G401 (cell line): ENCODE measurements at regions not wholly inside any gene's neighbourhood (a gene's known extent, or its start where the extent isn't known, plus 50 kb on each side); places are given as distances from the start of the nearest gene placed in this dataset.
"Not testable (repeated sequence)": the region's sequence is repeated elsewhere in the genome, so short reads cannot be mapped to it uniquely, and the experiment has no call there.

ENCODE experiments used
- DNase-seq: peaks from one replicate; pipeline ENCODE4 v3.0.0-alpha.2; 2015; ENCODE audit warnings: low spot score
- in situ Hi-C: cut with HindIII; loops from 2 replicates; pipeline ENCODE4 v1.10.0; 2016; ENCODE audit warnings: low sequenced_read_pairs, mixed read lengths

- DNase-seq, result no peak
- in situ Hi-C loops, result no loop called here
Observed at GRCh38 chr16:17962726-17963125, 373.8 kb downstream of the NPIPA8 start.

DNA sequence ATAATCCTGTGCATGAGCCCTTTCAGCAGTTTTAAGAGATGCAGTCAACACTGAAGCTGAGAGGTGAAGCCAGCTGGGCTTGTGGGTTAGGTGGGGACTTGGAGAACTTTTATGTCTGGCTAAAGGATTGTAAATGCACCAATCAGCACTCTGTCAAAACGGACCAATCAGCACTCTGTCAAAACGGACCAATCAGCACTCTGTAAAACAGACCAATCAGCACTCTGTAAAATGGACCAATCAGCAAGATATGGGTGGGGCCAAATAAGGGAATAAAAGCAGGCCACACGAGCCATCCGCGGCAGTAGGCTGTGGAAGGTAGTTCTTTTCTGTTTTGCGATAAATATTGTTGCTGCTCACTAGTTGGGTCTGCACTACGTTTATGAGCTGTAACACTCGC lies 374.7 kb downstream of the NPIPA8 start:
- in situ Hi-C loops, DNase-seq: not testable (repeated sequence)

DNA sequence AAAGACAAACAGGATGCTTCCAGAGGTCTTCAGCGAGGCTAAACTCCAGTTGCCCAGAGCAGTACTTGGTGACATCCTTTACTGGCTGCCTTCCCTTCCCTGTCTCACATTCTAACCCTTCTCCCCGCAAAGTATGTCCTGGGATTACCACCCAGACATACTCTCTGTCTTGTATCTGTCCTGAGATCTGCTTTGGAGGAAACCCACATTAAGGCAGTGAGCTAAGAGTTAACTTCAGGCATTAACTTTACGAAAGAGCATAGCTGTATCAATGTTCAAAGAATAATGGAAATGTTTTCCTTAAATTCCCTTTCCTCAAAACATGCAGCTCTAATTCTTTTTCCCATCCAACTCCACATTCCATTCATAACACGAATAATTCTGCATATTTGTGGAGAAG lies 385.2 kb downstream of the NPIPA8 start:
- no peak for DNase-seq

DNA sequence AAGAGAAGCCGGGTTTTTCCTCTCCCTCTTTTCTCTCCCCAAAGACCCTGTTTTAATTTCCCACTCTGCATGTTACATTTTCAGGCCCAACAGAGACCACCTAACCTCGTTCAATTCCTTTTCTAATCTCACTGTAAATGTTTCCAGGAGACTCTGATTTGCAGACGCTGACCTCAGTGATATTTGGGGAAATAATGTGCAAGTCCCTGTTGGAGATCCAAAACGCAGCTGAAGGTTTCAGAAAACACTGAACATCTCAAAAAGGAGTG lies 386.6 kb downstream of the NPIPA8 start:
- DNase-seq, result no peak
- in situ Hi-C loops, result no loop called here

More for the DNA sequence above, 385.2 kb downstream of the NPIPA8 start:
- in situ Hi-C loops, result no loop called here

DNA sequence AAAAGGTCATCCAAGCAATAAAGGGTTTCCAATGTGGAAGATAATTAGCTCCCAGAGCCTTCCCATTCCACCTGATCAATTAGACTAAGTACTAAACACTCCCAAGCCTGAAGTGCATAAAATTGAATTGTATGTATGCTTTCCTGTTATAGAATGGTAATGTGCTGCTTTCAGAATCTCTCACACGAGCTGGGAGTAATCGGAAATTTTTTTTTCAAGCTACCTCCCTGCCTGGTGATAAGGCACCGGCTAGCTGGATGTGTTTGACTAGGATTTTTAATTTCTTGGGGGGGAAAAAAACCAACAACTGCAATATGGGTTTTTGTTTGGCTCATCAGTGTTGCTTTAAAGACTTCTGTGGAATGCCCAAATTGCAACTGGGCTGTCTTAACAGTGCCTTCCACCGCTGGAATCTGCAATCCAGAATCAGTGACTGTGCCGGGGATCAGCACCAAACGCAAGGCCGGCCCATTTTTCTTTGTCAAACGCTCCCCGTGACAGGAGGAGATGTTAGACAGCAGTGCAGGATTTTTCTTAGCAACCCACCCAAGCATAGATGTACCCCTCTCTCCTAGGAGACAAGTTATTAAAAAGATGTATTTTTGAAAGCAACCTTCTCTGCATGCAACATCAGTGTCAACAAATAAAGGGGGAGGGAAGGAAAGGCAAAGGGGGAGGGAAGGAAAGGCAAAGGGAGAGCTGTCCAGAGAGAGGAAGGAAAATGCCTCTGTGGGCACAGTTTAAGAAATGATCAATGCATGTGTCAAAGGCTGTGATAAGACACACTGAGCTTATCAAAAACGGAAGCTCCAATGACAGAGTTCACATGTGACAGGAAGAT lies 387.2 kb downstream of the NPIPA8 start:
- in situ Hi-C loops, result no loop called here

GRCh38 chr16:17947637-17948036 lies 388.9 kb downstream of the NPIPA8 start:
- in situ Hi-C loops, result no loop called here
- no peak for DNase-seq

More for the DNA sequence above, 387.2 kb downstream of the NPIPA8 start:
- DNase-seq, result no peak

GRCh38 chr16:17947165-17947564 lies 389.4 kb downstream of the NPIPA8 start:
- no peak for DNase-seq
- in situ Hi-C loops, result no loop called here

- DNase-seq, result no peak
- in situ Hi-C loops, result no loop called here
Observed at GRCh38 chr16:17945080-17945601, 391.4 kb downstream of the NPIPA8 start.

DNA sequence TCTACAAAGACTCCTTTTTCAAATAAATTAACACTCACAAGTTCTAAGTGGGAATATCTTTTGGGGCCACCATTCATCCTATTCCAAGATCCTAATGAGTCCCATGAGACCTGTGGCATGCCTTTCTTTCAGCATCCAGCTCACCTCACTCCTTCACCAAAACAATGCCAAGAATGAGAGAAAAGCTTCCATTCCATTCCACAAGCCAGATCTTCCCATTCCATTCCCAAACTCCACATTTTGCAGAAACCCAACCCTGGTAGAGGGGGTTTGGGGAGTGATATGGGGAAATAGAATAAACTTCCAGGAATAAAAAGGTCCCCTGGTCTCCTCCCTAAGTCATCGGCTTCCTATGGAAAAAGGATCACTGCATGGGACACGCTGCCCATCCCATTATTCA lies 392.2 kb downstream of the NPIPA8 start:
- no peak for DNase-seq
- in situ Hi-C loops, result no loop called here

- in situ Hi-C loops, result no loop called here
- DNase-seq, result no peak
Observed at GRCh38 chr16:17942067-17942466, 394.5 kb downstream of the NPIPA8 start.

- in situ Hi-C loops, result no loop called here
- no peak for DNase-seq
Observed at GRCh38 chr16:17940584-17941364, 395.8 kb downstream of the NPIPA8 start.

- in situ Hi-C loops, result no loop called here
- DNase-seq, result no peak
Observed at GRCh38 chr16:17939723-17940122, 396.8 kb downstream of the NPIPA8 start.

DNA sequence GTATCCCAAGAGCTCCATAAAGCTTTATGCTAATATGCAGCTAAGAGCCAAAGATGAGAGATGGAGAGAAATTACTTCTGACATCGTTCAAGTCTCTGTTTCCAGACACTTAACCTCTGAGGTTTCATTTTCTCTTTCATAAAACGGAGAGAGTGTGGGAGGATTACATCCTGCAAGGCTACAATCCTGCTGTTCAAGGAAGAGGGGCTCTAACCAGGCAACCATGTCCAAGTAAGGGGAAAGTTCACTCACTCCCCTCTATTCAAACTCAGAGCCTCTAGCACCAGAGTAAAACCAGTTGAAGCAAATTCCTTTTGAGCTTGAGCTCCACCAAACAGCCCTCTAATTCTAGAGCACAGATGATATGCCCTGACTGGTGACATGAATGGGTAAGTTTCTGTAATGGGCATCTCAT lies 397.4 kb downstream of the NPIPA8 start:
- in situ Hi-C loops, result no loop called here
- no peak for DNase-seq

- in situ Hi-C loops, result no loop called here
Observed at GRCh38 chr16:17938546-17938945, 398.0 kb downstream of the NPIPA8 start.

GRCh38 chr16:17936766-17937402 lies 399.7 kb downstream of the NPIPA8 start:
- in situ Hi-C loops, result no loop called here
- DNase-seq, result no peak

More at GRCh38 chr16:17938546-17938945, 398.0 kb downstream of the NPIPA8 start:
- DNase-seq, result no peak

DNA sequence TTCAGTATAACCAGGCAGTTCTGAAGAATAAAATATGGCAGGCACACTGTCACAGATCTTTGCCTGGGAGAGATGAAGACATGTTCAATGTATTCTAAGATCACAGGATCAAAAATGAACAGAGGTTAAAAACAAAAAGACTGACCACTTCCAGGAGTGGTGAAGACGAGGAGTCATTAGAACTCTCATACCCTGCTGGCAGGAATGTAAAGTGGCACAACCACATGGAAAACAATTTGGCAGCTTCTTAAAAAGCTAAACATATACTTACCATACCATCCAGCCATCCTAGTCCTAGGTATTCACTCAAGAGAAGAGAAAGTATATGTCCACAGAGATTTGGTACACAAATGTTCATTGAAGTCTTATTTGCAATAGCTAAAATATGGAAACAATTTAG lies 406.3 kb downstream of the NPIPA8 start:
- DNase-seq, result no peak
- in situ Hi-C loops, result no loop called here

GRCh38 chr16:17926866-17927399 lies 409.6 kb downstream of the NPIPA8 start:
- DNase-seq, result no peak
- in situ Hi-C loops, result no loop called here

DNA sequence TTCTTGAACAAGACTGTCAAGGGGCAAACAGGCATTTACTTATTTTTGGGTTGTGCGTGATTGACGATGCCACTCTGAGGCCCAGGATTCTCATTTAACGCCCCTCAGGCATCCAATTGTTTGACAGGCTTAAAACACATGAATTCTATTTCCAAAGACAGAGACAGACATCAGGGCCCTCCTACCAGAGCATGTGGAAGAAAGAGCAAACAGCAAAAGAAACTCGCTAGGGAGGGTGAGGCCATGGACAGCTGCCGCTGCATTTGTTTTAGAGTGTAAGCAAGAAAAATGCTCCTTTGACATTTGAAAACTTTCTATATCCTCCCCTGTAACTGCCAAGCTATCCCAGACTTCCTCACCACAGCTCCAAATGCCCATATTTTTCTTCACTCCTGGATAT lies 410.1 kb downstream of the NPIPA8 start:
- in situ Hi-C loops, result no loop called here
- DNase-seq, result no peak

DNA sequence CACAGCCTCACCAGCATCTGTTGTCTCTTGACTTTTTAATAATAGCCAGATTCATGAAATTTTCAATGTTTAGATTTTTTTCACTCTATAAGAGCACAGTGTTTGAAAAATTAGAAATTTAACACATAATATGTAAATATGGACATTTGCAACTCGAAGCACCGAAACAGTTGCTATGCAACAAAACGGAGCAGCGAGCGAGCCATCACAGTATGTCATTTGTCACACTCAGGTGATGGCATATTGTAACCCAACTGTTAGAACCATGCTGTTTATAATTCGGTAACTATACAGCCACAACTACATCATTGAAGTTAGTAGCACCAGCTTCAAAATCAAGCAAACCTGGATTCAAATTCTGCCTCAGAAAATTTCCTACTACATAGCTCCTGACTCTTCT lies 410.8 kb downstream of the NPIPA8 start:
- no peak for DNase-seq
- in situ Hi-C loops, result no loop called here
